SKM-1 treated with dmso at 0.1 percent for 144 hours (cell line): ENCODE measurements at regions not wholly inside any gene's neighbourhood (a gene's known extent, or its start where the extent isn't known, plus 50 kb on each side); places are given as distances from the start of the nearest gene placed in this dataset.
"Not testable (repeated sequence)": the region's sequence is repeated elsewhere in the genome, so short reads cannot be mapped to it uniquely, and the experiment has no call there.

ENCODE experiments used
- DNase-seq: peaks from one replicate; lab custom pipeline; 2025; ENCODE audit not compliant: unreplicated experiment; lab: John Stamatoyannopoulos, UW

- DNase-seq, result no peak
Observed at GRCh38 chr3:95334461-95334860, 1271.6 kb downstream of the NSUN3 start.

GRCh38 chr3:95335517-95335916 lies 1272.7 kb downstream of the NSUN3 start:
- no peak for DNase-seq

- DNase-seq, result no peak
Observed at GRCh38 chr3:95338446-95338845, 1275.6 kb downstream of the NSUN3 start.

GRCh38 chr3:95341314-95341713 lies 1278.5 kb downstream of the NSUN3 start:
- DNase-seq, result no peak

GRCh38 chr3:95343228-95343627 lies 1280.4 kb downstream of the NSUN3 start:
- DNase-seq, result no peak

- no peak for DNase-seq
Observed at GRCh38 chr3:95343767-95344166, 1280.9 kb downstream of the NSUN3 start.

- not testable (repeated sequence) for DNase-seq
Observed at GRCh38 chr3:95347936-95348335, 1285.1 kb downstream of the NSUN3 start.

- DNase-seq, result no peak
Observed at GRCh38 chr3:95348879-95349278, 1286.0 kb downstream of the NSUN3 start.

GRCh38 chr3:95350049-95350448 lies 1287.2 kb downstream of the NSUN3 start:
- DNase-seq, result no peak

GRCh38 chr3:95351158-95351557 lies 1288.3 kb downstream of the NSUN3 start:
- DNase-seq, result no peak

GRCh38 chr3:95352471-95352870 lies 1289.6 kb downstream of the NSUN3 start:
- no peak for DNase-seq

- DNase-seq, result no peak
Observed at GRCh38 chr3:95354489-95354888, 1291.6 kb downstream of the NSUN3 start.

GRCh38 chr3:95356764-95357501 lies 1294.1 kb downstream of the NSUN3 start:
- DNase-seq, result no peak

GRCh38 chr3:95387242-95388021 lies 1324.6 kb downstream of the NSUN3 start:
- peak; percentile 23 for DNase-seq

GRCh38 chr3:95389725-95390313 lies 1327.0 kb downstream of the NSUN3 start:
- no peak for DNase-seq

- no peak for DNase-seq
Observed at GRCh38 chr3:95394286-95394685, 1331.4 kb downstream of the NSUN3 start.

GRCh38 chr3:95399585-95399984 lies 1336.7 kb downstream of the NSUN3 start:
- DNase-seq, result no peak

GRCh38 chr3:95401693-95402092 lies 1338.8 kb downstream of the NSUN3 start:
- DNase-seq, result no peak

- no peak for DNase-seq
Observed at GRCh38 chr3:95407709-95408463, 1345.0 kb downstream of the NSUN3 start.

- DNase-seq, result no peak
Observed at GRCh38 chr3:95408464-95408862, 1345.6 kb downstream of the NSUN3 start.

GRCh38 chr3:95418251-95418650 lies 1355.4 kb downstream of the NSUN3 start:
- no peak for DNase-seq
